H9 (cell line): ENCODE measurements at regions not wholly inside any gene's neighbourhood (a gene's known extent, or its start where the extent isn't known, plus 50 kb on each side); places are given as distances from the start of the nearest gene placed in this dataset.

Experiments used
- DNase-seq: peaks from one replicate; pipeline ENCODE4 v3.0.0-alpha.2; 2017
- H2AFZ ChIP-seq: one replicate; pipeline ENCODE4 v1.6.1; 2013; ENCODE audit warnings: mild to moderate bottlenecking, low read length, control low read depth, moderate library complexity
- H2AK5ac ChIP-seq: 2 replicates; pipeline ENCODE4 v1.6.1; 2013; ENCODE audit warnings: low read length, control low read depth, mixed read lengths; ENCODE audit not compliant: insufficient read length
- H2BK120ac ChIP-seq: one replicate; pipeline ENCODE4 v1.6.1; 2013; ENCODE audit warnings: low read depth, mild to moderate bottlenecking, low read length, control low read depth, inconsistent platforms; ENCODE audit not compliant: poor library complexity, severe bottlenecking
- H2BK12ac ChIP-seq: 2 replicates; pipeline ENCODE4 v1.6.1; 2013; ENCODE audit warnings: low read length, control low read depth, mixed read lengths, low read depth; ENCODE audit not compliant: insufficient read length
- H2BK15ac ChIP-seq: 2 replicates; pipeline ENCODE4 v1.6.1; 2013; ENCODE audit warnings: low read depth, low read length, control low read depth
- H2BK20ac ChIP-seq: one replicate; pipeline ENCODE4 v1.6.1; 2013; ENCODE audit warnings: low read depth, mild to moderate bottlenecking, low read length, control low read depth, inconsistent platforms; ENCODE audit not compliant: poor library complexity, severe bottlenecking
- H2BK5ac ChIP-seq: 2 replicates; pipeline ENCODE4 v1.6.1; 2013; ENCODE audit warnings: low read length, control low read depth, mixed read lengths; ENCODE audit not compliant: insufficient read length
- H3K14ac ChIP-seq: 2 replicates; pipeline ENCODE4 v1.6.1; 2013; ENCODE audit warnings: low read length, control low read depth; ENCODE audit not compliant: insufficient read depth
- H3K18ac ChIP-seq: 2 replicates; pipeline ENCODE4 v1.6.1; 2013; ENCODE audit warnings: low read depth, mild to moderate bottlenecking, mixed read lengths, low read length, control low read depth; ENCODE audit not compliant: insufficient read length
- H3K23ac ChIP-seq: 2 replicates; pipeline ENCODE4 v1.6.1; 2013; ENCODE audit warnings: low read length, control low read depth, mixed read lengths, low read depth; ENCODE audit not compliant: insufficient read length
- H3K23me2 ChIP-seq: 2 replicates; pipeline ENCODE4 v1.6.1; 2013; ENCODE audit warnings: low read depth, mild to moderate bottlenecking, mixed read lengths, low read length, control low read depth; ENCODE audit not compliant: insufficient read length, poor library complexity, severe bottlenecking
- H3K27ac ChIP-seq: 2 replicates; pipeline ENCODE4 v1.5.1; 2013; ENCODE audit warnings: low read length, control low read depth, mixed read lengths, low read depth; ENCODE audit not compliant: insufficient read length
- H3K27me3 ChIP-seq: 2 replicates; pipeline ENCODE4 v1.6.1; 2013; ENCODE audit warnings: low read length, control low read depth, inconsistent platforms; ENCODE audit not compliant: insufficient read depth
- H3K4ac ChIP-seq: 2 replicates; pipeline ENCODE4 v1.6.1; 2013; ENCODE audit warnings: low read depth, mild to moderate bottlenecking, control low read depth, inconsistent platforms, low read length, moderate library complexity
- H3K4me1 ChIP-seq: 2 replicates; pipeline ENCODE4 v1.6.1; 2013; ENCODE audit warnings: low read length, control low read depth, inconsistent platforms; ENCODE audit not compliant: insufficient read depth
- H3K4me2 ChIP-seq: 2 replicates; pipeline ENCODE4 v1.6.1; 2013; ENCODE audit warnings: low read length, control low read depth, mixed read lengths; ENCODE audit not compliant: insufficient read length, insufficient read depth
- H3K56ac ChIP-seq: 2 replicates; pipeline ENCODE4 v1.6.1; 2013; ENCODE audit warnings: low read depth, mild to moderate bottlenecking, mixed read lengths, low read length, control low read depth; ENCODE audit not compliant: insufficient read length
- H3K79me1 ChIP-seq: 2 replicates; pipeline ENCODE4 v1.6.1; 2013; ENCODE audit warnings: low read depth, mild to moderate bottlenecking, moderate library complexity, low read length, control low read depth, inconsistent platforms; ENCODE audit not compliant: insufficient read depth, poor library complexity, severe bottlenecking
- H3K79me2 ChIP-seq: 2 replicates; pipeline ENCODE4 v1.6.1; 2013; ENCODE audit warnings: low read length, control low read depth, inconsistent platforms; ENCODE audit not compliant: insufficient read depth
- H3K9ac ChIP-seq: 2 replicates; pipeline ENCODE4 v1.6.1; 2013; ENCODE audit warnings: low read length, control low read depth, mixed read lengths; ENCODE audit not compliant: insufficient read length; ENCODE audit errors: extremely low read depth
- H3K9me3 ChIP-seq: one replicate; pipeline ENCODE4 v1.6.1; 2013; ENCODE audit warnings: low read depth, low read length, inconsistent platforms; ENCODE audit not compliant: control insufficient read depth
- H3T11ph ChIP-seq: one replicate; pipeline ENCODE4 v1.6.1; 2013; ENCODE audit warnings: mild to moderate bottlenecking, low read length, control low read depth, inconsistent platforms
- H4K20me1 ChIP-seq: one replicate; pipeline ENCODE4 v1.6.1; 2013; ENCODE audit not compliant: control insufficient read depth, insufficient read length, insufficient read depth
- H4K5ac ChIP-seq: 2 replicates; pipeline ENCODE4 v1.6.1; 2013; ENCODE audit warnings: low read depth, mild to moderate bottlenecking, mixed read lengths, low read length, control low read depth; ENCODE audit not compliant: insufficient read length
- H4K8ac ChIP-seq: replicated peaks from 2 replicates; pipeline ENCODE4 v1.6.1; 2013; ENCODE audit warnings: low read length, control low read depth, mixed read lengths, low read depth; ENCODE audit not compliant: insufficient read length
- H4K91ac ChIP-seq: 2 replicates; pipeline ENCODE4 v1.6.1; 2013; ENCODE audit warnings: low read depth, mild to moderate bottlenecking, moderate library complexity, mixed read lengths, low read length, control low read depth; ENCODE audit not compliant: insufficient read length
- H3K27ac Mint-ChIP-seq, 3 experiments: 2 replicates in 2 of 3; 3 replicates in 1 of 3; pipeline ENCODE4 v1.8.0; 2020 to 2021; ENCODE audit warnings: mixed read lengths in 3 of 3, mild to moderate bottlenecking in 1 of 3, moderate library complexity in 1 of 3
- H3K27me3 Mint-ChIP-seq: 2 replicates; pipeline ENCODE4 v1.8.0; 2021; ENCODE audit warnings: low read depth, mild to moderate bottlenecking, moderate library complexity, mixed read lengths
- H3K36me3 Mint-ChIP-seq, 3 experiments: 2 replicates in 2 of 3; 3 replicates in 1 of 3; pipeline ENCODE4 v1.8.0; 2020 to 2021; ENCODE audit warnings: low read depth in 3 of 3, mixed read lengths in 3 of 3; ENCODE audit not compliant: insufficient read depth in 1 of 3
- H3K4me1 Mint-ChIP-seq, 2 experiments: 2 replicates each; pipeline ENCODE4 v1.8.0; 2020; ENCODE audit warnings: mixed read lengths in 2 of 2
- H3K4me3 Mint-ChIP-seq, 2 experiments: 2 replicates in 1 of 2; 3 replicates in 1 of 2; pipeline ENCODE4 v1.8.0; 2020 to 2021; ENCODE audit warnings: mild to moderate bottlenecking in 2 of 2, mixed read lengths in 2 of 2, moderate library complexity in 1 of 2
- H3K9me3 Mint-ChIP-seq, 2 experiments: 2 replicates in 1 of 2; 3 replicates in 1 of 2; pipeline ENCODE4 v1.8.0; 2020; ENCODE audit warnings: mild to moderate bottlenecking in 2 of 2, mixed read lengths in 2 of 2, moderate library complexity in 1 of 2
- CTCF ChIP-seq: fragments of 200-600 bp; sonication (generic); conservative IDR thresholded peaks from 3 replicates; pipeline ENCODE4 v1.8.0; 2021; ENCODE audit warnings: antibody characterized with exemption, mild to moderate bottlenecking
- WGBS: extraction: QIAGEN DNeasy Blood & Tissue Kit; methylation state at CpG from one replicate; pipeline ENCODE4 v1.1.7; 2013; ENCODE audit warnings: missing lambda C conversion rate, low lambda C conversion rate, mixed read lengths; ENCODE audit not compliant: insufficient read length; ENCODE audit errors: extremely low coverage; 5-methylcytosine and 5-hydroxymethylcytosine counted together

DNA sequence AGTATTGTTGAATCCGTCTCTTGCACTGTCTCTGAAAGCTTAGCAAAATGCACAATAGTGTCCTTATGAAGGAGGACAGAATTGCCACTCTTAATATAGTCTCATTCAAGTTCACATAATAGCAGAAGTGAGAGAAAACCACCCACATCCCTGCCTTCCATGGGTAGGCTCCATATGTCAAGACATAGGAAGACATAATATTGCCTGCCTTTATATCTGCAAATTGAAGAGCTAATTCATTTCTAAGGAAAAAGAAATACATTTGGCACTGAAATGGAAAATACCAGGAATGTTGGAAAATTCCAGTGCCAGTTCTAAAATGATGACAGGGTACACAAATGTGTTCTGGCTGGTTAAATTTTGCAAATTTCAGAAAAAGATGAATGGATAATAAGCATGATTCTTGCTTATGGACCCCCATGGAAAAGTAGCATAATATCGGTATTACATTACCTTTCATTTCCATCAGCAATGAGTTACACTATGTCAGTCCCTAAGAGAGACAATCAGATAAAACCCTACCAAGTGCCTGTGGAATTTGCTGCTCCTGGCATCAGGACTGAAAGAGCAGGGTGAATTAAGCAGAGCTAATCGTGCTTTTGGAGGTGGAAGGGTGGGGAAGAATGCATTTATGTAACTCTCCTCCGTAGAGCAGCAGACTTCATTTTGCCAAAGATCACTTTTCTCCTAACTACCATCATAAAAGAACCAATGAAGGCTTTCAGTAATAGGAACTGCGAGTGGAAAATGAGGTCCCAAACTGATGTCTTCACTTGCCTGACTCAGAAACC is 312.6 kb downstream of the FGFR2 start:
- H2BK12ac ChIP-seq, result no peak overlapping the region
- H2BK5ac ChIP-seq, result no peak overlapping the region
- no peaks in the 10 kb centered on the region for H4K20me1 ChIP-seq
- Mint-ChIP-seq H3K4me1 (peaks cover 50 to 59% of the 10 kb centered on the region in 2 experiments), H3K27me3 (no peaks in the 10 kb centered on the region), H3K27ac (no peak overlapping the region), H3K36me3 (peaks cover 0 to 1% (median 0%) of the 10 kb centered on the region in 3 experiments; a peak in 1 of 7 replicates), H3K9me3 (no peaks in the 10 kb centered on the region), H3K4me3 (no peak overlapping the region)
- H3K27ac ChIP-seq, result no peak overlapping the region
- H3K4me2 ChIP-seq, result no peak overlapping the region
- no peak overlapping the region for H3K4ac ChIP-seq
- H2AFZ ChIP-seq, result no peak overlapping the region
- H2BK20ac ChIP-seq, result no peak overlapping the region
- H2BK15ac ChIP-seq, result no peak overlapping the region
- no peak overlapping the region for H3T11ph ChIP-seq
- H3K79me1 ChIP-seq, result no peaks in the 10 kb centered on the region
- no peak for TF ChIP-seq CTCF
- peaks cover 26% of the 10 kb centered on the region for H3K4me1 ChIP-seq
- no peak overlapping the region for H2BK120ac ChIP-seq
- H4K5ac ChIP-seq, result no peak overlapping the region
- no peak overlapping the region for H4K8ac ChIP-seq
- no peaks in the 10 kb centered on the region for H3K27me3 ChIP-seq
- H3K14ac ChIP-seq, result no peak overlapping the region
- H3K9ac ChIP-seq, result no peak overlapping the region
- no peaks in the 10 kb centered on the region for H3K23me2 ChIP-seq
- H2AK5ac ChIP-seq, result no peak overlapping the region
- no CpG with 5 or more reads among the region's 5 CpGs for WGBS
- no peaks in the 10 kb centered on the region for H3K9me3 ChIP-seq
- no peak for DNase-seq
- no peaks in the 10 kb centered on the region for H3K79me2 ChIP-seq
- H4K91ac ChIP-seq, result no peak overlapping the region
- no peak overlapping the region for H3K18ac ChIP-seq
- H3K56ac ChIP-seq, result no peak overlapping the region
- no peak overlapping the region for H3K23ac ChIP-seq
